ENCODE measurements at regions not wholly inside any gene's neighbourhood (a gene's known extent, or its start where the extent isn't known, plus 50 kb on each side); places are given as distances from the start of the nearest gene placed in this dataset.

GRCh38 chr1:240701412-240701811 lies 89.5 kb upstream of the GREM2 start:
- no peak for DNase-seq
- no peak overlapping the region for H3K4me3 ChIP-seq
- intact Hi-C loops (cut with micrococcal nuclease), result no loop called here
- H3K27ac ChIP-seq (replicated peaks), result no peak overlapping the region
- H3K9me3 ChIP-seq (replicated peaks), result no peaks in the 10 kb centered on the region
- no peaks in the 10 kb centered on the region for H3K4me1 ChIP-seq
- H3K27me3 ChIP-seq (ENCODE audit: low read depth), result no peaks in the 10 kb centered on the region
- H3K36me3 ChIP-seq, result no peaks in the 10 kb centered on the region
- TF ChIP-seq CTCF (IDR thresholded peaks at IDR 0.05; ENCODE audit: borderline replicate concordance), result no peak

- H3K4me3 ChIP-seq, result no peak overlapping the region
- DNase-seq, result no peak
- H3K27me3 ChIP-seq (ENCODE audit: low read depth), result peaks cover 11% of the 10 kb centered on the region
- H3K36me3 ChIP-seq, result no peaks in the 10 kb centered on the region
- no peaks in the 10 kb centered on the region for H3K4me1 ChIP-seq
- H3K9me3 ChIP-seq (replicated peaks), result no peaks in the 10 kb centered on the region
- H3K27ac ChIP-seq (replicated peaks), result no peak overlapping the region
- TF ChIP-seq CTCF (IDR thresholded peaks at IDR 0.05; ENCODE audit: borderline replicate concordance), result no peak
- intact Hi-C loops (cut with micrococcal nuclease), result no loop called here
Measured at GRCh38 chr1:240695416-240695815, 83.5 kb upstream of the GREM2 start.

GRCh38 chr1:240693844-240694243 lies 81.9 kb upstream of the GREM2 start:
- Histone ChIP-seq H3K27me3 (ENCODE audit: low read depth) (peaks cover 11% of the 10 kb centered on the region), H3K9me3 (replicated peaks) (no peaks in the 10 kb centered on the region), H3K4me1 (no peaks in the 10 kb centered on the region), H3K36me3 (no peaks in the 10 kb centered on the region), H3K27ac (replicated peaks) (no peak overlapping the region), H3K4me3 (no peak overlapping the region)
- no peak for DNase-seq
- TF ChIP-seq CTCF (IDR thresholded peaks at IDR 0.05; ENCODE audit: borderline replicate concordance), result no peak
- intact Hi-C loops (cut with micrococcal nuclease), result no loop called here

- intact Hi-C loops (cut with micrococcal nuclease), result no loop called here
- Histone ChIP-seq H3K36me3 (no peaks in the 10 kb centered on the region), H3K27me3 (ENCODE audit: low read depth) (peaks cover 11% of the 10 kb centered on the region), H3K4me3 (no peak overlapping the region), H3K4me1 (no peaks in the 10 kb centered on the region), H3K9me3 (replicated peaks) (no peaks in the 10 kb centered on the region), H3K27ac (replicated peaks) (no peak overlapping the region)
- DNase-seq, result no peak
- TF ChIP-seq CTCF (IDR thresholded peaks at IDR 0.05; ENCODE audit: borderline replicate concordance), result no peak
Measured at GRCh38 chr1:240693036-240693435, 81.1 kb upstream of the GREM2 start.

GRCh38 chr1:240691909-240692705 lies 80.2 kb upstream of the GREM2 start:
- peak; percentile 45 for TF ChIP-seq CTCF (IDR thresholded peaks at IDR 0.05; ENCODE audit: borderline replicate concordance)
- no peak for DNase-seq
- H3K4me1 ChIP-seq, result no peaks in the 10 kb centered on the region
- peaks cover 11% of the 10 kb centered on the region for H3K27me3 ChIP-seq (ENCODE audit: low read depth)
- H3K4me3 ChIP-seq, result no peak overlapping the region
- intact Hi-C loops (cut with micrococcal nuclease), result no loop called here
- no peaks in the 10 kb centered on the region for H3K36me3 ChIP-seq
- H3K27ac ChIP-seq (replicated peaks), result no peak overlapping the region
- H3K9me3 ChIP-seq (replicated peaks), result no peaks in the 10 kb centered on the region

Data from left ventricle myocardium inferior (tissue), 1 donor.